Common myeloid progenitor, CD34-positive (primary cell): ENCODE measurements at regions not wholly inside any gene's neighbourhood (a gene's known extent, or its start where the extent isn't known, plus 50 kb on each side); places are given as distances from the start of the nearest gene placed in this dataset.

Source experiments
- CTCF ChIA-PET: fragments of 350-600 bp; sonication (Branson Sonifier 250); formaldehyde crosslinking; loops from one replicate; lab custom pipeline; 2021; ENCODE audit warnings: antibody characterized with exemption; lab: Charles Lee
- POLR2A ChIA-PET: fragments of 350-600 bp; sonication (Branson Sonifier 250); formaldehyde crosslinking; loops from one replicate; lab custom pipeline; 2021; ENCODE audit warnings: antibody characterized with exemption; lab: Charles Lee
- DNase-seq, 3 donors: peaks; one replicate each; pipeline versions ENCODE4 v3.0.0 to v3.0.0-alpha.2; 2013
- H3K27ac ChIP-seq, 2 experiments: 1 replicate in 1 of 2; 2 replicates in 1 of 2; pipeline ENCODE4 v1.7.0; 2013; ENCODE audit warnings: inconsistent platforms in 2 of 2, low read length in 2 of 2, mild to moderate bottlenecking in 2 of 2, low read depth in 1 of 2, moderate library complexity in 1 of 2; ENCODE audit not compliant: severe bottlenecking in 2 of 2, insufficient read depth in 1 of 2, poor library complexity in 1 of 2
- H3K27me3 ChIP-seq, 5 experiments: replicated peaks in 2 of 5; 1 replicate in 3 of 5; 2 replicates in 2 of 5; pipeline versions ENCODE4 v1.6.1 to v1.7.0; 2013; ENCODE audit warnings: low read length in 4 of 5, mild to moderate bottlenecking in 2 of 5, moderate library complexity in 2 of 5, inconsistent platforms in 1 of 5; ENCODE audit not compliant: insufficient read depth in 5 of 5, control insufficient read depth in 4 of 5
- H3K36me3 ChIP-seq, 4 experiments: 1 replicate in 2 of 4; 2 replicates in 2 of 4; pipeline versions ENCODE4 v1.6.1 to v1.7.0; 2013; ENCODE audit warnings: low read length in 3 of 4, control low read depth in 1 of 4, mild to moderate bottlenecking in 1 of 4; ENCODE audit not compliant: control insufficient read depth in 4 of 4, insufficient read depth in 4 of 4
- H3K4me1 ChIP-seq, 4 experiments: 1 replicate in 3 of 4; 2 replicates in 1 of 4; pipeline versions ENCODE4 v1.6.1 to v1.7.1; 2013; ENCODE audit warnings: low read length in 3 of 4, mild to moderate bottlenecking in 3 of 4, control low read depth in 1 of 4, inconsistent platforms in 1 of 4, moderate library complexity in 1 of 4; ENCODE audit not compliant: control insufficient read depth in 4 of 4, insufficient read depth in 4 of 4; ENCODE audit errors: control extremely low read depth in 1 of 4
- H3K4me3 ChIP-seq, 7 experiments: 1 replicate in 4 of 7; 2 replicates in 3 of 7; pipeline versions ENCODE4 v1.5.1 to v1.7.0; 2013; ENCODE audit warnings: mild to moderate bottlenecking in 7 of 7, low read length in 6 of 7, moderate library complexity in 6 of 7, inconsistent platforms in 2 of 7, low read depth in 2 of 7, control low read depth in 1 of 7; ENCODE audit not compliant: insufficient read depth in 4 of 7, control insufficient read depth in 1 of 7; ENCODE audit errors: extremely low read depth in 1 of 7
- H3K9me3 ChIP-seq, 5 experiments: 1 replicate in 4 of 5; 2 replicates in 1 of 5; pipeline versions ENCODE4 v1.6.1 to v1.7.1; 2013; ENCODE audit warnings: low read length in 4 of 5, mild to moderate bottlenecking in 2 of 5, inconsistent platforms in 1 of 5, low read depth in 1 of 5, moderate library complexity in 1 of 5; ENCODE audit not compliant: control insufficient read depth in 4 of 5, insufficient read depth in 2 of 5; ENCODE audit errors: control extremely low read depth in 1 of 5
- WGBS: methylation state at CpG from one replicate; pipeline ENCODE4 v1.1.5; 2013; ENCODE audit not compliant: insufficient coverage; 5-methylcytosine and 5-hydroxymethylcytosine counted together

- CTCF ChIA-PET, result interaction anchor here (1.0 kb wide), 1 partner anchor 15 kb away, joined by 3 read pairs; no protein-coding TSS in a partner anchor
- Histone ChIP-seq H3K4me3 (no peak overlapping the region), H3K9me3 (peaks cover 0 to 7% (median 0%) of the 10 kb centered on the region in 5 experiments), H3K4me1 (no peaks in the 10 kb centered on the region), H3K27ac (no peak overlapping the region), H3K27me3 (no peaks in the 10 kb centered on the region), H3K36me3 (no peaks in the 10 kb centered on the region)
- POLR2A ChIA-PET, result no interaction called here
- DNase-seq, result peak in 2 of 3 donors; percentile 52 to 61
- no CpG with 5 or more reads among the region's 1 CpG for WGBS
Observed at GRCh38 chr10:78609976-78610375, 458.8 kb upstream of the ZMIZ1 start.

- CTCF ChIA-PET, result no interaction called here
- POLR2A ChIA-PET, result no interaction called here
- H3K4me1 ChIP-seq, result no peaks in the 10 kb centered on the region
Observed at GRCh38 chr10:78613132-78613531, 455.6 kb upstream of the ZMIZ1 start.

GRCh38 chr10:78614267-78614666 is 454.5 kb upstream of the ZMIZ1 start:
- H3K36me3 ChIP-seq, result no peaks in the 10 kb centered on the region
- 80% methylated on average over 1 of the region's 4 CpGs for WGBS
- CTCF ChIA-PET, result interaction anchor here (1.2 kb wide), 1 partner anchor 9 kb away, joined by 3 read pairs; no protein-coding TSS in a partner anchor

More at GRCh38 chr10:78613132-78613531, 455.6 kb upstream of the ZMIZ1 start:
- no peak for DNase-seq
- H3K9me3 ChIP-seq, result peaks cover 0 to 4% (median 0%) of the 10 kb centered on the region in 5 experiments
- H3K27me3 ChIP-seq, result no peaks in the 10 kb centered on the region
- no peak overlapping the region for H3K4me3 ChIP-seq
- no peaks in the 10 kb centered on the region for H3K36me3 ChIP-seq
- no peak overlapping the region for H3K27ac ChIP-seq

GRCh38 chr10:78614744-78615143 is 454.0 kb upstream of the ZMIZ1 start:
- POLR2A ChIA-PET, result no interaction called here
- CTCF ChIA-PET, result interaction anchor here (1.2 kb wide), 1 partner anchor 9 kb away, joined by 3 read pairs; no protein-coding TSS in a partner anchor

More at GRCh38 chr10:78614267-78614666, 454.5 kb upstream of the ZMIZ1 start:
- Histone ChIP-seq H3K9me3 (peaks cover 0 to 1% (median 0%) of the 10 kb centered on the region in 5 experiments), H3K4me1 (no peaks in the 10 kb centered on the region), H3K27me3 (no peaks in the 10 kb centered on the region), H3K4me3 (no peak overlapping the region), H3K27ac (no peak overlapping the region)
- no peak for DNase-seq
- POLR2A ChIA-PET, result no interaction called here

GRCh38 chr10:78616125-78616695 is 452.6 kb upstream of the ZMIZ1 start:
- ChIA-PET POLR2A (no interaction called here), CTCF (interaction anchor here (1.4 kb wide), 1 partner anchor 40 kb away, joined by 3 read pairs; no protein-coding TSS in a partner anchor)
- Histone ChIP-seq H3K9me3 (no peaks in the 10 kb centered on the region), H3K27me3 (no peaks in the 10 kb centered on the region), H3K4me1 (no peaks in the 10 kb centered on the region), H3K36me3 (no peaks in the 10 kb centered on the region), H3K4me3 (no peak overlapping the region), H3K27ac (no peak overlapping the region)
- no peak for DNase-seq
- 80% methylated on average over 2 of the region's 4 CpGs for WGBS

More at GRCh38 chr10:78614744-78615143, 454.0 kb upstream of the ZMIZ1 start:
- Histone ChIP-seq H3K27me3 (no peaks in the 10 kb centered on the region), H3K36me3 (no peaks in the 10 kb centered on the region), H3K27ac (no peak overlapping the region), H3K9me3 (no peaks in the 10 kb centered on the region), H3K4me3 (no peak overlapping the region), H3K4me1 (no peaks in the 10 kb centered on the region)
- WGBS, result 100% methylated on average over 3 of the region's 3 CpGs
- no peak for DNase-seq

GRCh38 chr10:78617115-78617514 is 451.7 kb upstream of the ZMIZ1 start:
- ChIA-PET POLR2A (no interaction called here), CTCF (interaction anchor here (1.4 kb wide), 1 partner anchor 39 kb away, joined by 3 read pairs; no protein-coding TSS in a partner anchor)
- no peaks in the 10 kb centered on the region for H3K36me3 ChIP-seq
- no peak overlapping the region for H3K4me3 ChIP-seq
- DNase-seq, result no peak
- 100% methylated on average over 3 of the region's 3 CpGs for WGBS
- no peak overlapping the region for H3K27ac ChIP-seq
- H3K9me3 ChIP-seq, result no peaks in the 10 kb centered on the region
- H3K4me1 ChIP-seq, result no peaks in the 10 kb centered on the region
- H3K27me3 ChIP-seq, result peaks cover 0 to 3% (median 0%) of the 10 kb centered on the region in 5 experiments

GRCh38 chr10:78617631-78618030 is 451.1 kb upstream of the ZMIZ1 start:
- Histone ChIP-seq H3K4me3 (no peak overlapping the region), H3K36me3 (no peaks in the 10 kb centered on the region), H3K4me1 (no peaks in the 10 kb centered on the region), H3K27ac (no peak overlapping the region), H3K9me3 (no peaks in the 10 kb centered on the region), H3K27me3 (peaks cover 0 to 3% (median 0%) of the 10 kb centered on the region in 5 experiments)
- WGBS, result 94% methylated on average over 5 of the region's 5 CpGs
- POLR2A ChIA-PET, result no interaction called here
- no peak for DNase-seq
- CTCF ChIA-PET, result interaction anchor here (1.4 kb wide), 1 partner anchor 39 kb away, joined by 3 read pairs; no protein-coding TSS in a partner anchor
